Right ventricle myocardium inferior (tissue), 1 donor: ENCODE measurements at regions not wholly inside any gene's neighbourhood (a gene's known extent, or its start where the extent isn't known, plus 50 kb on each side); places are given as distances from the start of the nearest gene placed in this dataset.
"Not testable (repeated sequence)": the region's sequence is repeated elsewhere in the genome, so short reads cannot be mapped to it uniquely, and the experiment has no call there.

Experiments
- ATAC-seq: fragments of 200-7000 bp; cut with Tn5 transposase; one replicate; pipeline ENCODE4 v1.9.1; 2020; ENCODE audit warnings: mild to moderate bottlenecking, moderate library complexity
- DNase-seq: peaks from one replicate; pipeline ENCODE4 v3.0.0; 2021; ENCODE audit errors: missing footprints
- intact Hi-C: fragments of 100-400 bp; cut with DNase I; formaldehyde crosslinking; loops from one replicate; pipeline ENCODE4 v1.11.0; 2022
- donor health status: DM: no; HTN: yes; CAD: no; lungs with severe emphysema.

DNA sequence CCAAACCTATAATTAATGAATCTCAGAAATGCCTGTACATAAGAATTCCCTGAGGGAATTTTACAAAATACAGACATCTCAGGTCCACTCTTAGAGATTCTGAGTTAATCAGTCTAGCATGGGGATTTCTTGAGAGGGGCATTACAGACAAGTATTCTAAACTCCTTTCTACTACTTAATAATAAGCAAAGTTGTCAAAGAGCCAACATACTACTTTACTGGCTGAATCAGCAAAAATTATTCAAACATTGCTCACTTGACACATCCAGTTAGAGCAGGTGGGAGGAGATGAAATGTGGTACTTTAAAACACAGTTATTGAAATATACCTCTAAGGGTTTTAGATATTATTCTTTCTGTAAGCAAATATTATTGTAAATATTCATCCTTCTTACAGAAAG lies 1164.7 kb downstream of the CDY2B start:
- no peak for ATAC-seq
- intact Hi-C loops = no loop called here
- no peak for DNase-seq

DNA sequence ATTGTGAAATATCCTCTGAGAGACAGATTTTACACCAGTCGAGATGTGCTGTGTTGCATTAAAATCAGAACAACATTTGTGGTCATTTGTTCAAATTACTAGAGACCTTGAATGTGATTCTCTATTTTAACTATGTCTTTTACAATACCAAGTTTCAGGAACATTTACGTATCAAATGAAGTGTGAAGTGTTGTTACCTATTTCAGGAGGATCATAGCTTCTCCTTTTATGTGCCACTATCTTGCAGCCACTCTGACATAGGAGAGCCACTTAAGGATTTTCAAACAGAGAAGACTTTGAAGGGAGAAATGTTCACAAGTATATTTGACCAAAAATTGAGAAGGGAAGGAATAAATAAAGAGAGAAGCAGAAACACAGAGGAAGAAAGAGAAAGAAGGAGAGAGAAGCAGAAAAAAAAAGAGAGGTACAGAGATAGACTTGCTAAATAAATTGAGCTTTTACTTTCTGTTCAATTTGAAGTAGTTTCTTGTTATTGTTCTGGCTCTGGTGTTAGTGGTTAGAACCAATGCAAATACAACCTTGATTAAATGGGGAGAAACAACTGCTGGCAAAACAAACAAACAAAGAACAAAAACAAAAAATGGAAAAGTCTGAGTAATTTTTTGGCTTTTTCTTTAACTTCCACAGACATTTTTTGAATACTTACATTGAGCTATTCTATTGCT lies 1206.8 kb downstream of the CDY2B start:
- DNase-seq (no peak), ATAC-seq (no peak)
- intact Hi-C loops = no loop called here

DNA sequence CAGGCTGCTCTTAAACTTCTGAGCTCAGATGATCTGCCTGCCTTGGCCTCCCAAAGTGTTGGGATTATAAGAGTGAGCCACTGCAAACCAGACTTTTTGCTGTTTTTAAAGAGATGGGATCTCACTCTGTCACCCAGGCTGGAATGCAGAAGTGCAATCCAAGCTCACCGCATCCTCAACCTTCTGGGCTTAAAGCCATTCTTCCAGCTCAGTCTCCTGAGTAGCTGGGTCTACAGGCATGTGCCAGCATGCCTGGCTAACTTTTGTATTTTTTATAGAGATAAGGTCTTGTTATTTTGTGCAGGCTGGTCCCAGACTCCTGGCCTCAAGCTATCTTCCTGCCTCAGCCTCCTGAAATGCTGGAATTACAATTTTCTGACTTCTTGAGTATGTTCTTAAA lies 1211.6 kb downstream of the CDY2B start:
- ATAC-seq = no peak
- intact Hi-C loops = no loop called here
- DNase-seq = no peak

DNA sequence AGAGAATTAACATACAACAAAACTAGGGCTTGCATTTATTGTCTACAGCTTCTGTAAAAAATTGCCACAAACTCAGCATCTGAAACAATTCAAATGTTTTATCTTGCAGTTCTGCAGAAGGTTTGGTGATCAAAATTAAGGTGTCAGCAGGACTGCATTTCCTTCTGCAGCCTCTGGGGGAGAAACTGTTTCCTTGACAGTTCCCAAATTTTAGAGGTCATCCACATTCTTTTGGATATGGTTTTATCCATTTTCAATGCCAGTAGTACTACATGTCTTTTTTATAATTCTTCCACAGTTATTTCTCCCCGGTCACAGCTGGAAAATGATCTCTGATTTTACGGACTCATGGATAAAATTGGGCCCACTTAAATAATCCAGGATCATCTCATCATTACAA lies 1217.3 kb downstream of the CDY2B start:
- intact Hi-C loops = no loop called here
- ATAC-seq (no peak), DNase-seq (no peak)

DNA sequence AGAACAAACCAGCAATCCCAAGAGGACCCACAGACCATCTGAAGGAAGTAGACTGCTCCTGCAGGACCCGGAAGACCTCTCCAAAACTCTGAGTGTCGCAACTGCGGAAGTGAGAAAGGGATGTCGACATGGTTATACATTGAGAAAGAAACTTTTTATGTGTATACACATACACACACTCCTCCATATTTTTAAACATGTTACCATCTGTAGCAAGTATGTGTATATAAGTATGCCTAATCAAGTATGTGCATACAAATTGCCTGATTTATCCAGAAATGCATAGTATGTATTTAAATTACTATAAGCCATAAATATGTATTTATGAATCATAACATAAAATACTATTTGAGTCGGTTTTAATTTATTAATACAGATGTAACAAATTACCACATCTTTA lies 1220.7 kb downstream of the CDY2B start:
- intact Hi-C loops = no loop called here
- ATAC-seq = no peak
- no peak for DNase-seq

DNA sequence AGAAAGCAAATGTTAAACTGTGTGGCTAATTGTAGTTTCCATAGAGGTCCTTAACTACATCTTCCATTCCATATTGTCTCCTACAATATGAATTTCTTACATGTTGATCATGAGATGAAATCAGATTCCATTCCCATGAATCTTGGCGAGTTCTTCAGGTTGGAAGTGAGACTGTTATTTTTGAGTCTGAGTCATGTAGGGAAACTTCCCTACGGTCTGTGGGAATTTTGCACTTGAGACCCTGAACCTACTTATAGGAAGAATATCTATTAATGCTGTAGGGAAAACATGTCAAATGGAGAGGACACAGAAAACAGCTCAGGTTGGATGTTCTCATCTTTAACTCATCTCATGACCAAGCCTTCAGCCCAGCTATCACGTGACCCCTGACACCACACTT lies 1226.0 kb downstream of the CDY2B start:
- intact Hi-C loops = no loop called here
- ATAC-seq = no peak

DNA sequence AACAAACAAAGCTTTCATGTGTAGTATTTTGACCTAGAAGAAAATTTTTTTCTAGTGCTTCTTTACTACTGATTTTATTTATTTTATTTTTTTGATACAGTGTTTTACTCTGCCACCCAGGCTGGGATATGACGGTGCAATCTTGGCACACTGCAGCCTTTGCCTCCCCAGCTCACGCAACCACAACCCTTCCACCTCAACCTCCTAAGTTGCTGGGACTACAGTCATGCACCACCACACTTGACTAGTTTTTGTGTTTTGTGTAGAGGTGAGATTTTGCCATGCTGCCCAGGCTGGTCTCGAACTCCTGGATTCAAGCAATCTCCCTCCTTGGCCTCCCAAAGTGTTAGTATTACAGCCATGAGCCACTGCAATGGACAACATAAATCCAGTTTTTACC lies 1234.0 kb downstream of the CDY2B start:
- intact Hi-C loops = no loop called here
- ATAC-seq (no peak), DNase-seq (no peak)

More for the DNA sequence above, 1226.0 kb downstream of the CDY2B start:
- no peak for DNase-seq

DNA sequence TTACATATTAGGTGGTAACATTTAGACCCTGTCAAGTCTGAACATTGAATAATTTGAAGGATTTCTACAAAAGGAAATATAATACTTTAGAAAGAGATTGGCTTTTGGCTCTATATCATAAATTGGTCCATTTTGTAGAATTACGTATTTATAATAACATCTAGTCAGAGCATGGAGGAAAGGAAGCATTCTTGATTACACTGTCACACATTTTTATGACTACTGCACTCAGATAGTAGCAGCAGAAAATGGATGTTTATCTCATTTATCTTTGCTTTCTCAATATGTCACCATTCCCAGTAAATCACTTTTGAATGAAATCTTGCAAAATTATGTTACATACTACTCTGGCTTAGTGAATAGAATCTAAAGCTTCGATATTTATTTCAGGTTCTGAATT lies 1234.6 kb downstream of the CDY2B start:
- intact Hi-C loops = no loop called here
- DNase-seq (no peak), ATAC-seq (no peak)

DNA sequence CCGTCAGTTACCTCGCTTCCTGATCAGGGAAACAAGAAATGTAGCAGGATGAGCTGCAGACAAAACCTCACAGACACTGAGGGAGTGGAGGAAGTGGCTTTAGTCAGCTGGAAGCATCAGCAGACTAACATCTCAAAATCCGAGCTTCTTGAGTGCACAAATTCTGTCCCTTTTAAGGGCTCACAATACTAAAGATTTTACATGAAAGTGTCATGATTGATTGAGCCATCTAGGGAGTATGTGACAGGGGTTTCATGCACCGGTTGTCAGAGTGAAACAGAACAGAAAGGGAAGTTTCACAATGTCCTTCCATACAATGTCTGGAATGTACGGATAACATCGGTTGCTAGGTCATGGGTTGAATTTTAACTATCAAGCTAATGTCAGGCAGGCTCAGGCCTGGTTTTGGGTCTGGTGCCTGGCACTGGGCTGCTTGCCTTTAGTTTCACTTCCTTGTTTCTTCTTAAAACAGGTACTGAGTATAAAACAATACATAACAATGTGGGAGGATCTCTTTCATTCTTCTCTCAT lies 1235.7 kb downstream of the CDY2B start:
- ATAC-seq (no peak), DNase-seq (no peak)
- intact Hi-C loops = no loop called here

DNA sequence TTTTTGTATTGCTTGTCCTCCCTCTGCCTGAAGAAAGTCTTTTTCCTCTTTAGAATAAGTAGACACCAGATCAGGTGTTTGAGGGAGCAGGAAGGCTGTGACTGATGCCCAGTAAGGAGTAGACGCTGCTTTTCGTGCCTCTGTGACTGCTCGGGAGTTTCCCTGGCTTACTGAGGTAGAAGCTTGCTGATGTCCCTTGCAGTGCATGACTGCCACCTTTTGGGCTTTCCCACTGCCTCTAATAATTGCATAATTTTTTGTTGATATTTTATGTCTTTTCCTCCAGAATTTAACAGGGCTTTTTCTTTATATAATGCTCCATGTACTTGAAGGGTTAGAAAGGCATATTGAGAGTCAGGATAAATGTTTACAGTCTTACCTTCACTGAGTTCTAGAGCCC lies 1240.2 kb downstream of the CDY2B start:
- intact Hi-C loops = no loop called here
- no peak for DNase-seq
- ATAC-seq = no peak

DNA sequence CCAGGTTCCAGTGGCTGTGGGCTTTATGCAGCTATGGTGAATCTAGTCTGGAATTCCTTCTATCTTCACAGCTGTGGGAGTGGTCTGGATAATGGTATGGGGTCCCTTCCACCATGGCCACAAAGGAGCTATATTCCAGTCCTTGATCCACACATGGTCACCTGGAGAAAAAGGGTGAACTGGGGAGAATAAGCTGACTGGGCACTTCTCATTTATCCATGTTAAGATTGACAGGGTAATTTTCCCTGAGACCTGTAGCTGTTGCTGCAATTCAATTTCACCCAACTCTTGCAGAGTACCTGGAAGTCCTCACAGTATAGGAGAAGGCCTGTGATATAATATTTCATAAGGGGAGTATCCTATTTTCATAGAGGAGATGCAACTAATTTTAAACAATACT lies 1241.3 kb downstream of the CDY2B start:
- ATAC-seq, intact Hi-C loops, DNase-seq: not testable (repeated sequence)

DNA sequence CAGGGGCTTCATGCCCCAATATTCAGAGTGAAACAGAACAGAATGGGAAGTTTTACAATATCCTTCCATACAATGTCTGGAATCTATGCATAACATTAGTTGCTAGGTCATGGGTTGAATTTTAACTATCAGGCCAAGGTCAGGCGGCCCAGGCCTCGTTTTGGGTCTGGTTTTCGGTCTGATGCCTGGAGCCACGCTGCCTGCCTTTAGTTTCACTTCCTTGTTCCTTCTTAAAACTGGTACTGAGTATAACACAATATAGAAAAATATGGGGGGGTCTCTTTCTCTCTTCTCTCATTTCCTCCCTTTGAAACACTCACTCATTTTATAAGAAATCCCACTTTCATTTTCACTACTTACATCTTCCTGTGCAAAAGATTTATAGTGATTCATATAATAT lies 1243.8 kb downstream of the CDY2B start:
- no peak for ATAC-seq
- no peak for DNase-seq
- intact Hi-C loops = no loop called here

DNA sequence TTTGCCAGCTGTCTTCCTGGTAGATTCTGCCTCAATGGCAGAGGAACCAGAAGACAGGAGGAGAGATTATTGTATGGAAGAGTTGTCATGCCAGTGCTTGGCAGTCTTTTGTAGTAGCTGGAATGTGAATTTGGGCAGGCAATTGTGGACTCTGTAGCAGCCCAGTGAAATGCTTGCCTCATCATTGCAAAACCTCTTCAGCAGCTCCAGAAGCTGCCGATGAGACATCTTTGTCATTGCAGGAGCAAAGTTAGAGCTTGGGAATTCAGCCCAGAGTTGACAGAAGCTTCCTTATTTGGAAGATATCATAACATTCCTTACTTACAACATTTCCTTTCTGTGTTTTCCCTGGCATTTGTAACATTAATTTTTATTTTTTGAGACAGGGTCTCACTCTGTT lies 1250.9 kb downstream of the CDY2B start:
- intact Hi-C loops = no loop called here
- ATAC-seq (no peak), DNase-seq (no peak)

DNA sequence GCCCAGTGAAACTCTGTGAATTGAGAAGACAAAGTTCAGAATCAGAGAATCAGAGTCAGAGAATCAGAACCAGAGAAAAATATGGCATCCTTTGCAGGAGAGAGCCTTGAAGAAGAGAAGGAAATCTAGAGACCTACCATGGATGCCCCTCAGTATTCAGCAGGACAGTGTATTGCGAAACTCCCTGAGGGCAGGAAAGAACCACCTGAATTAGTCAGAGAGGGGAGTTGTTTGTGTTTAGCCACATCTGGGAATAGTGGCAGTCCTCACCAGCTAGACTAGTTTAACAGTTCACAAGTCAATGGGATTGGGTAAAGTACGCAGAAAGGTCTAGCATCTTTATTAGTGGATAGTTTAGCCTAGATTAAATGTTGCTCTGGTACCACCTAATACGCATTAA lies 1252.9 kb downstream of the CDY2B start:
- DNase-seq (no peak), ATAC-seq (no peak)
- intact Hi-C loops = no loop called here

DNA sequence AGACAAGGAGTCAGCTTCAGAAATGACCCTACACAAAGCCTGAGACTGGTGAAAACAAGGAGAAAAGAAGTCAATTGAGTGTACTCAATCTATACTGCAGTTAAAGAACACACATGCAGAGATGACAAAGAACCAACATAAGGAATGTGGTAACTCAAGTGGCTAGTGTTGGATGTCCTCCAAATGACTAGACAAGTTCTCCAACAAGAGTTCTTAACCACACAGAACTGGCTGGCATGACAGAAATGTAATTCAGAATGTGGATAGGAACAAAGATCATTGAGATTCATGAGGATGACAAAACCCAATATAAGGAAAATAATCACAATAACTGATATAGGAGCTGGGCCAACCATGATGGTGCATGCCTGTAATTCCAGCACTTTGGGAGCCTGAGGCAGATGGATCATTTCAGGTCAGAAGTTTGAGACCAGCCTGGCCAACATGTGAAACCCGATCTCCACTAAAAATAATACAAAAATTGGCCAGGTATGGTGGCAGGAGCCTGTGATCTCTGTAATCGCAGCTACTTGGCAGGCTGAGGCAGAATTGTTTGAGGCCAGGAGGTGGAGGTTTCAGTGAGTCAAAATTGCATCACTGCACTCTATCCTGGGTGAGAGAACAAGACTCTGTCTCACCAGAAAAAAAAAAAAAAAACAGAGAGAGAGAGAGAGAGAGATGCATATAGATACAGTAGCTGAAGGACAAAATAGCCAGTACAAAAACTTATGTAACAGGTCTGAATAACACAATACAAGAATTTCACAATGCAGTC lies 1263.6 kb downstream of the CDY2B start:
- no peak for DNase-seq
- intact Hi-C loops = no loop called here
- ATAC-seq = no peak

DNA sequence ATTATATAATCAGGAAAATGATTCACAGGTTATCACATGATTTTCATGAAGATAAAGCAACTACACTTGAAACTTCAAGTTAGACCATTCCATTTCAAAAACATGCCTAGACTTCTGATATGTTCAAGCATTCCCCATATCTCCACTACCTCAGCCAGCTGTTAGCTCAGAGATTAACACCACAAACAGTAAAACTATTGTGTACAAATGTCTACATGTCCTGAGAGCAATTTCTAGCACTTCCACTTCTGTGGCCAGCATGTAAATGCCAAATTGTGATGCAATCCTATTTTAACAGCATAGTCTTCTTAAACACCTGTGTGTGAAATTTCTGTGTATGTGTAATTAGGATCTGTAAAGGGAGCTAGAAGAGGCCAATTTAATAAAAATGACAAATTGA lies 1271.3 kb downstream of the CDY2B start:
- intact Hi-C loops = no loop called here
- ATAC-seq (no peak), DNase-seq (no peak)

DNA sequence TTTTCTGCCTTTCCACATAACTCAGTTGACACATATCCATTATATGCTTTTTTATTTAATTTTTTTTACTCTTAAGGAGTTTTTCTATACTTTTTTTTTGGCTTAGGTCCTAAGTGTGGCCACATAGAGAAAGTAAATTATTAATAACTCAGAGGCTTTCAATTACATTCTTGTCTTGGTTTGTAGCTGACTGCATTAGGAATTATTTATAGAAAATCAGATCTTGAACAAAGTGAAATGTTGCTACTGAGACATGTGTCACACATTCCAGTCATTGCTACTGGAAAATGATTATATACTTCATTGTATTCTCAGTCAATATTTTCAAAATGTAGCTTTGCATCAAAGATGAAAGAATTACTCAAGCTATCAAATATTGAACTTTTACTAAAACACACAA lies 1277.9 kb downstream of the CDY2B start:
- ATAC-seq = no peak
- DNase-seq = no peak

DNA sequence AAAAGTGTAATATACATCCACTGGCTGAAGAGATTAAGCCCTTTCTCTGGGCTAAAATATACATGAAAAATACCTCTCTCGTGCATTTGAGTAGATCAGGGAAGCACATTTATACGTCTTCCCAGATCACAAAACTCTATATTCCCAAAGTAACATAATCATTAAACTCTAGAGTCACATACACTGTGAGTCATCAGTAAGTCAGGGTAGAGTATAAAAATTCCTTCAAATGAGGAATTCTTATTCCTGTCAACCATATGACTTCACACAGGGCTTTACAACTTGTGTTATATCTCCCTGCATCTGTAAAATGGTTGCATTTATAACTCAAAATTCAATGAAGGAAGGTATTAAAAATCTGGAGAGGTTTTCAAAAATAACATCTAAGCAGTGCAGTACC lies 1278.4 kb downstream of the CDY2B start:
- DNase-seq (no peak), ATAC-seq (no peak)
- intact Hi-C loops = no loop called here

More for the DNA sequence above, 1277.9 kb downstream of the CDY2B start:
- intact Hi-C loops = no loop called here

DNA sequence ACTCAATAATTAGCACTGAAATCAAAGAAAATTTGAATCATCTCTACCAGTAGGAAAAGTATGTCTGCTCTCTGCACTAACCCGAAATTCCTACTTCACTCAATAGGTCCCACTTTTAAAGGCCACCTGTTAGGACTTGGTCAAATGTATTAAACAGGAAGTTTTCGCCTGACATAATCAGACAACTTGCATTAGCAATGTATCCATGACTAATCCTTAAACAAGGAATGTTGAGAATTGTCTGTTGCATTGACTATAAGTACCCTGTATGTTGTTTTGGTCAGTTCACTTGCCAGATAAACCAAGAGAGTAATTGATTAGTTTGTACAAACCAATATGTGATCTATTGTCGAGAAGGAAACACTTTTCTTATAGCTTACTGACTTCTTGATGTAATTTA lies 1308.0 kb downstream of the CDY2B start:
- intact Hi-C loops = no loop called here
- DNase-seq (no peak), ATAC-seq (no peak)

DNA sequence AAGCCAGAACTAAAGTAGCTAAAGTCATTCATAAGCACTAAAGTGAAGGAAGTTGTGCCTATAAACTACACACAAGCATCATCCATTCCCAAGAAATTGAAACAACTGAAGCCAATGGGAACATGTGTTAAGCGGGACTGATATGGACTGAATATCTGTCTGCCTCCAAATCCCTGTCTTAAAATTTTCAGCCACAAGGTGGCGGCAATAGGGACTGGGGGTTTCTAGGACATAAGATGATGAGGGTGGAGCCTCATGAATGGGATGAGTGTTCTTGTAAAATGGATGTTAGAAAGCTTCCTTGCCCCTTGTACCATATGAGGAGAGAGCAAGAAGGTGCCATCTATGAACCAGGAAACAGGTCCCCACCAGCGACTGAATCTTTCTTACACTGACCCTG lies 1317.5 kb downstream of the CDY2B start:
- DNase-seq = no peak
- intact Hi-C loops = no loop called here
- ATAC-seq = no peak
